Erythroblast (primary cell): ENCODE measurements at regions not wholly inside any gene's neighbourhood (a gene's known extent, or its start where the extent isn't known, plus 50 kb on each side); places are given as distances from the start of the nearest gene placed in this dataset.

Experiments used
- GATA1 ChIP-seq: IDR thresholded peaks from 2 replicates; pipeline ENCODE4 v1.6.1; 2011; ENCODE audit warnings: low read depth, mild to moderate bottlenecking, control low read depth, low read length, moderate library complexity
- POLR2A ChIP-seq: IDR thresholded peaks from 2 replicates; pipeline ENCODE4 v1.6.1; 2011; ENCODE audit warnings: mild to moderate bottlenecking, low read length

GRCh38 chr17:34723875-34724274, 144.5 kb downstream of the TMEM132E start:
- no peak for TF ChIP-seq POLR2A
- no peak for TF ChIP-seq GATA1
